GM12892 (cell line): ENCODE measurements at regions not wholly inside any gene's neighbourhood (a gene's known extent, or its start where the extent isn't known, plus 50 kb on each side); places are given as distances from the start of the nearest gene placed in this dataset.
"Not testable (repeated sequence)": the region's sequence is repeated elsewhere in the genome, so short reads cannot be mapped to it uniquely, and the experiment has no call there.

ENCODE experiments used
- POLR2AphosphoS5 ChIP-seq: IDR thresholded peaks from 2 replicates; pipeline ENCODE4 v1.6.1; 2011; ENCODE audit warnings: low read depth, low read length, control low read depth
- TAF1 ChIP-seq: IDR thresholded peaks from 2 replicates; pipeline ENCODE4 v1.6.1; 2011; ENCODE audit warnings: low read depth, mild to moderate bottlenecking, control low read depth, low read length, borderline replicate concordance

GRCh38 chr3:152596832-152597231 lies 238.1 kb upstream of the P2RY1 start:
- not testable (repeated sequence) for TF ChIP-seq TAF1, POLR2AphosphoS5
